ENCODE measurements at regions not wholly inside any gene's neighbourhood (a gene's known extent, or its start where the extent isn't known, plus 50 kb on each side); places are given as distances from the start of the nearest gene placed in this dataset.

- TF ChIP-seq GTF2F1 (IDR thresholded peaks at IDR 0.05; ENCODE audit: borderline replicate concordance, low read depth, low read length) = no peak
- TF ChIP-seq EZH2 (IDR thresholded peaks at IDR 0.05; ENCODE audit: low read depth, low read length, severe bottlenecking) = no peak
- no peak for TF ChIP-seq E2F6 (IDR thresholded peaks at IDR 0.05)
- TF ChIP-seq KDM4A (IDR thresholded peaks at IDR 0.05; ENCODE audit: low read depth, low read length, severe bottlenecking) = no peak
These were observed 304.7 kb upstream of the SGK1 start (continued) for GRCh38 chr6:134622382-134623173.
